Epidermal melanocyte (primary cell): ENCODE measurements at regions not wholly inside any gene's neighbourhood (a gene's known extent, or its start where the extent isn't known, plus 50 kb on each side); places are given as distances from the start of the nearest gene placed in this dataset.

ENCODE experiments used
- DNase-seq: peaks from one replicate; pipeline ENCODE4 v3.0.0; 2011; ENCODE audit warnings: low spot score; ENCODE audit not compliant: insufficient read length

DNA sequence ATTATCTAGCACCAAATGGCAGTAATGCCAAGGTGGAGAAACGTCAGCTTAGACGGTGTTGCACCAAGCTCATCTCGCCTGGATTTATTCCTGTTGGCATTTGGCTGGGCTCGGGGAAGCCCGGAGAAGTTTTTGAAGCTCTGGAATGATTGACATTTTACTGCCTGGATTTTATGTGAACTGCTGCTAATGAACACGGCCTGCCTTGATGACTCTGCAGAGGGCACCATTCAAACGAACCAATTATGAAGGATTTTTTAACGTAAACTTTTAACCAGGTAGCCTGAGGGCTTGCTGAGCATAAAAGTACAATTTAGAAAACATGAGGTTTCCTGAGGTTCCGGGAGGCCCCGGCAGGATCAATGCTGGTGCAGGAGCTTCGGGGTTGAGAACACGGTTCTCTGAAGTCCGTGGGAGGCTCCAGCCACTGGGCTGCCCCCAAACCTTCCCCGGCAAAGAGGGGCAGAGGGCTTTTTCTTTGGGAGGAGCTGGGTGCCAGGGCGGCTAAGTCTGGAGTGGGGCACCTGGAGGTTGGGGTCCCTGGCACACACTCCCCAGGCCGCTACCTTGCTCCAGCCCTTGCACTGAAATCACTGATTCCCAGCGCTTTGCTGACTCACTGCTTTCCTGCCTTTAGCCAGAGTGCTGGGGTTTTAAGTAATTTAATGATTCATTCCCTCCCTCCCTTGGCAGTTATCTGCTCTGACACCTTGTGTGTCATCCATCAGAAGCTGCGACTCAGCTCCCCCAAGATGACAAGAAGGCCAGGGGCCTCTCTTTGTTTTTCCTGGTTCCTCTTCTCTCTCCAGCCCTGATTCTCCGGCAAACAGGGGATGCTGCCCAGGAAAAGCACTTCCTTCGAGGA lies 161.2 kb upstream of the IRX3 start:
- no peak for DNase-seq

DNA sequence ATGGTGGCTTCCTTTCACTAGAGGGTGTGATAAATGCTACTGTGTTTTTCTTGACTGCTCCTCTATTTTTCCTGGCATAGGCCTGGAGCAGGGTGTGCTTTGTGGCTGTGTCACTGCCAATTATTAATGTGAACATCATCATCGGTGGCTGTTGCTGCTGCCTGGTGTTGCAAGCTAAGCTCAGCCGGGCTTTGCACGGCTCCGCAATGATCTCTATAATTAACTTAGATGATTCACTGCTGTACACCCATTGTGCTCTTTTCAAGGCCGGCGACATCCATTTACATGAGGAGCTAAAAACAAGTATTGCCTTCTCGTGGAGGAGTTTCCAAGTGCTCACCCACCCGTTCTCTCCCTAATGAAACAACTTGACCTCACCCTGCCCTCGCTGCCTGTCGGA lies 160.1 kb upstream of the IRX3 start:
- DNase-seq = no peak

DNA sequence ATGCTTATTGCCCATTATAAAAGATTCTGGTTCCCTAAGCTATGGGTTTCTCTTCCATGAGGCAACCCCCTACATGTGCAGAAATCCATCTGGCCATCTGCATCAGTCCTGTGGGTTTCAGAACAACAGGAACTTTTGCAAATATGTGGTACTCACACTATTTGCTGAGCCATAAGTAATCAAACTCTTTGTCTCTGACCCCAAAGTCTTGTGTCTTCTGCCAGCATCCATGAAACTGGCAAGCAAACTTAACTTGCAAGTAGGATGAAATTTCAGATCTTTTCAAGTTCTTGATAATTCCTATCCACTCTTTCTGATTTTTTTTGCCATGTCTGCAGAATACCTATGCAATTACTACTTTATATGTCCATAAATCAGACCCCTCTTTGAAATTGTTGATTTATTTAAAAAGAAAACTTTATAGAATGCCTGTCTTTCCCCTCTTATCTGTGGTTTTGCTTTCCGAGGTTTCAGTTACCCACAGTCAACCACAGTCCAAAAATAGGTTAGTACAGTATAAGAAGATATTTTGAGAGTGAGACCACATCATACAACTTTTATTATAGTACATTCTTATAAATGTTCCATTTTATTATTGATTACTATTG lies 158.4 kb upstream of the IRX3 start:
- DNase-seq = no peak

DNA sequence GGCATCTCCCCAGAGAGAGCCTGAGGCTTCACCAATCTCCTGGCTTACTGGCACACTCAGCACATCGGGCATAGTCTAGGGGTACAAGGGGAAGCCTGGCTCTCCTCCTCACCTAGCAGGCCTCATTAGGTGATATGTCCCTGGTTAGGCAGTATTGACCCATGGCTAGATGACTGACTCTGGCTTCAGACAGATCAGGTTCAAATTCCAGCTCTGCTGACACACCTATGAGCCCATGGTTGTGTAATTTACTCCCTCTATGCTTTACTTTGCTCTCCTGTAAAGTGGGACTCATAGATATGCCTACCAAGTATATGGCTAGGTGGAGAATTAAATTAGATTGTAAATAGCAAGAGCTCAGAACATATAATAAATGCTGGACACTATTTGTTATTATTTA lies 157.3 kb upstream of the IRX3 start:
- no peak for DNase-seq

DNA sequence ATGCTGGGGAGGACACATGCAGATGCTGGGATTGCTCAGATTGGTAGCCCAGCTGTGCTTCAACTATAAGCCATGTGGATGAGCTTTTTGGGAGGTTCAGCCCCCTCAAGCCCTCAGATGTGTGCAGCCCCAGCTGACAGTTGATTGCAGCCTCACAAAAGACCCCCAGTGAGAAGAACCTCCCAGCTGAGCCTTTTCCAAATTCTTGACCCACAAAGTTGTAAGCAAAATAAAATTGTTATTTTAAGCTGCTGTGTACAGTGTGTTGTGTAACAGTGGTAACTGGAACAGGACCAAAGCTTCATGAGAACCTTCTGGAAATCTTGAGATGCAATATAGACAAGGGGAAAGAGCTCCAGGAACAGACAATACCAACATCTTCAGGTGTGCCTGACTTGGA lies 156.8 kb upstream of the IRX3 start:
- DNase-seq = no peak

DNA sequence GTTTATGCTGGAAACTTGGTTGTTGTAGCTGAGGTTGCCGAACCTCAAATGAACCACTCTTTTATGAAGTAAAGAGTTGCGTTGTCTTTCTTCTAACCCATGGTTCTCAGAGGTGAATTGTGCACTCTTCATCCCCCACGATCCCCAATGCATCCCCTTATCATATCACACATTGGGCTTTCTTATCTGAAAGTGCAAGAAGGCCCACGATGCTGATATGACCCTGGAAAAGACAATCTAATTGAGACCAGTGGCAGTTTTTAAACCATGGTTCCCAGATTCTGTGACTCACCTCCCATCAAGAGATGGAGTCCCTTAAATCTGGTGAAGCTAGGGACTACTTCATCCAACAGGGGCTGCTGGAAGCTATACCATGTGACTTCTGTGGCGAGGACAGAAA lies 156.3 kb upstream of the IRX3 start:
- DNase-seq = no peak

DNA sequence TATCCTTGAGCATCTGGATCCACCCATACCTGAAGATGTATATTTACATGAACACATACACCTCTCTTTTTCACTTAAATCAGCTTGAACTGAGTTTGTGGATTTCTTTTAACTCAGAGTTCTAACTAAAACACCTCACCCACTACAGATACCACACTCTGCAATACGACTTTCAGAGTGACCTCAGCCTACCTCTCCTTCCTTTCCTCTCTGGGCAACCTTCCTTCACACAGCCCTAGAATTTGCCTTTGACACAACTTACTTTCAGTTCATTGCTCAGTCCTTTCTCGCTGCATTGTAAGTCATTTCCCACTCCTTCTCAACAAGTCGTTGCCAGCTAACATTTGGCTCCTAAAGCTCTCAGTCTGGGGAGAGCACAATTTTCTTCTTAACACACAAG lies 151.9 kb upstream of the IRX3 start:
- DNase-seq = no peak

DNA sequence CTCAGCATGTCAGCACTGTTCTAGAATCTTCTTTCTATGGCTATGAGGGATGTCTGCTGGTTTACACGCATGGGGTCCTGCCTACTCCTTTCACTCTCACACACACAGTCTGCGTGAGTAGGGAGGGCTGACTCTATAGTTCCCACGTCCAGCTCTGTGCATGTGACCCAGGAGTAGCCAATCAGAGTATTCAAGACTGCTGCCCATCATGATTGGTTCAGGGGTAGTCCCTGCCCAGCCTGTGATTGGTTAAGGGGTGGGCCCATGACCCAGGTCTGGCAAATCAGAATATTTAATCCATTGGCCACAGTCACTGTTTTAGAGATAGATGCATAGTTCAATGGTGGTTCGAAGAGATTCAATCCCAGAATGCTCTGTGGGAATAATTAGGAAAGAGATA lies 151.3 kb upstream of the IRX3 start:
- no peak for DNase-seq

DNA sequence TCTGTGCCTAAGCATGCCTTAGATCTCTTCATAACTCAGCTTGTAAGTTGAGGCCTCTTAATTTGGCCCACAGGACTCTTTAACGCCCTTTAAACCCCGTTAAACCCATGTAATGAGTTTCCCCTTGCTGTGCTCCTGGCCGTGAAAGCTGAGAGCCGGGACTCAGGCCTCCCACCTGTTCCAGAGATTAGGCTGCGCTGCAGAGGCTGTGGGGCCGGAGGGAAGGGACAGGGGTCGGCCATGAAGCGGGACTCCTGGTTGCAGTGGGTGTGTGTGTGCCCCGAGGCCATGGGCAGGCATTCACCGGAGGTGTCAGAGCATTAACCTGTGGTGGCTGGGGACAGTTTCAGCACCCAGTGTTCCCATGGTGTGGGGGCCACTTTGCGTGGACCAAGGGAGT lies 150.8 kb upstream of the IRX3 start:
- no peak for DNase-seq

DNA sequence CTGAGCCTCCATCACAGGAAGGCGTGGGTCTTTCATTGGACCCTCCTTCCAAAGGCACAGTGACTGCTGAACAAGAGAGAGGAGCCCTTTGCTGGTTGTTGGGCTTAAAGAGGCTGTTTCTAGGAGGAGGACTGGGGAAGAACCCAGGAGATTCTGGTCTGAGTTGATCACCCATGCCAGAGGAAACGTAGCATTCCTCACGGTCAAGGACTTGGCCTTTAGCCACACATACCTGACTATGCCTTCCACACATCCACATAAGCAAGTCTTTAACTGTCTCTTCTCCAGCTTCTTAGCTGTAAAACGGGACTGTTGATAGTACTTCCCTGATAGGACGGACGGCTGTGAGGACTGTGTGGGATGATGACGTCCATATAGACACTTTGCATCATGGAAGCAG lies 149.8 kb upstream of the IRX3 start:
- no peak for DNase-seq

DNA sequence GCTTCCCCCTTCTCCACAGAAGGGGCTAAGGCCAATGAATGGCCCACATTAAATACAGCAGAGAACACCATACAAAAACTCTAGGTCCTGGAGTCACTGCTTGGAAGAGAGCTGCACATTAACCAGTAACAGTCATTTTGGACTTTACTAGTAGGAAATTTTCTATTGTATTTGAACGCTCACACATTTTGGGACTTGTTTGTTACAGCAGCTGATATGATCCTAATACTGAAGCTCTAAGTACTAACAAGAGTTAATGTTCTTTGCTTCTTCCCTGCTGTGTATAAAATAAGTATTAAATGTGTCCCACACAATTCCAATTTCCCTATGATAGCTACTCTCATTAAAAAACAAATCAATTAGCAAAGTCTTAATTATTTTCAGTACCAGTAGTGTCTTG lies 148.3 kb upstream of the IRX3 start:
- DNase-seq = no peak

DNA sequence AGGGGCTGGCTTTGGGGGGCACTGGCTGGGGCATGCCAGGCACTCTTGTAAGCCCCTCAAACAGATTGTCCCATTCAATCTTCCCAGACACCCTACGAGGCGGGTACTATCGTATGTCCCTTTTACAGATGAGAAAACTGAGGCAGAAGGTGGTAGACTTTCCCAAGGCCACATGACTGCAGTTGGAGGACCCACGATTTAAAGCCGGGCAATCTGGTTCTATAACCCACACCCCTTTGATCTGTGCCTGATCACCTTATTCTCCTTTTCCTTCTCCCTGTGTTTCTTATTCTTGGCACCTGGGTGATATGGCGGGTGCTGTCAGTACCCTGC lies 146.3 kb upstream of the IRX3 start:
- DNase-seq = no peak

DNA sequence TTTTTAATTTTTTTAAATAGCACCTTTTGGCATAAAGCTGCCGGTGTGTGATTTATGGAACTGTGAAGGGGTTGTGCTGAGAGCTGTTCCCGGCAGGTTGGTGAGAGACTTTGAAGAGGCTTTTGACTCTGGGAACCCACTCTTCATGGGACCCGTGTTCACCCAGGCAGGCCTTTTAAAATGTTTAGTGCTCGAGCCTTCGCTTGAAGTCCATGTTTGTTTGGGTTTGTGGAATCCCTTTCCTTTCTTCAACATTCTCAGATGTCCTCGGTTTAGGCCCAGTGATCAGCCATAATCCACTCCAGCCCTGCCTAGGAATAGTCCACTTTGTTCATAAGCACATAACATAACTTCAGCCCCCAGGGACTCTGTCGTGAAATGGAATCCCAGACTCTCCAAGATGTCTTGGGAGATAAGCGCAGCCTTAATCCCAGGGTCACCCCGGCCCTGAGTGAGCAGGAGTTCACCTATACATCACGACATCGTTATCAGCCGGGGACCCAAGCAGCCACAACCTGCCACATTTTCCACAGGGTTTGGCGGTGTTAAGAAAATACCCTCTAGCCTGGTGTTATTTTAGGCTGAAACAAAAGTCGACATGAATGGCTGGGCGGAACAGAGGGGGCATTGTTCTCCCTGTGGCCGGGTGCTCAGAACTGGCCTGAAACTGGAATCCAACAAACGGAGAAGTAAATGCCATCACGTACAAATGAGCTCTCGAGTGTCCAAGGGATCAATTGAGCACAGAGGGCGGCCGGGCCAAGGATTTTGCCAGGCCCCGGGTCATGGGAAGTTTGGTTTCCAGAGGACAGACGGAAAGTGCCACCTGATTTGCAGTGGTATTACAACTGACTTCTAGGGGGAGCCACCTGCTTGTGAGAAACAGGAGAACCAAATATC lies 145.7 kb upstream of the IRX3 start:
- DNase-seq = peak; percentile 53

DNA sequence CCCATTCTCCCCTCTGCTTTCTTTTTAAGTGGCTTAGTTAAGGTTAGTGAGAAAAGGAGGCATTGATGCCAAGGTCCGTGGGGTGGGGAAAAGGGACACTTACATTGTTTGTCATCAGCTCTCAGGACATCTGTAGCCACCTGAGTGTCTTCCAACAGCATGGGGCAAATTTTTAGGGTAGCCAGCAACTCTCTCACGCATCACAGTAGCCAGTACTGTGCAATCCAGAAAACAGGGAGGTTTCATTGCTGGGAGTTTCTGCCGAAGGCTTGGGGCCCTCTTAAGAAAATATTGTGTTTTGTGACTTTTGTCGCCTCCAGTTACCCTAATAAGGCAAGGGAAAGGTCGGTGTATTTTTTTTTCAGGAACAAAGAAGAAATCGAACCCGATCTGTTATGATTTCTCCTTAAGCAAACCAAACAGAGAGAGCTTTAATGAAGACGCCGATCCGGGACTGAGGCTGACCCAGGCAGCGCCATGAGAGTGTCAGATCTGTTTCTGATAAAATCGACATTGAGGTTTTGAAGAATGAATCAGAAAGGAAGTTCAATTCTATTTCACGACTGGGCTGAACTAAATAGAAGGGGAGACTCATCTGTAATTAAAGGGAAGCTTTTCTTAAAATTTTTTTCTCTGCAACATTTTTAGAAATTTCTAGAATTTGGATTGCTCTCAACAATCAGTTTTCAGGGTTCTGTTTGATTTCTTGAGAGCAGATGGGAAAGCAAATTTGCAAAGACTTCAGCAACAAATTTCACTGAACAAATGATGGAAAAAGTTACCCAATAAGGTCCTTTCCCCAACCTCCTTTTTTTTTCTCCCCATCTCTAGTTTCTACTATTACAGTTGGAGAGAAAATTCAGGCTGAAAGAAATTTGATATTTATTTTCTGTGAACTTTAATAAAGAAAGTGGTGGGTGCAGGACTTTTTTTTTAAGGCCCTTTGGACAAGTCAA lies 144.7 kb upstream of the IRX3 start:
- no peak for DNase-seq

DNA sequence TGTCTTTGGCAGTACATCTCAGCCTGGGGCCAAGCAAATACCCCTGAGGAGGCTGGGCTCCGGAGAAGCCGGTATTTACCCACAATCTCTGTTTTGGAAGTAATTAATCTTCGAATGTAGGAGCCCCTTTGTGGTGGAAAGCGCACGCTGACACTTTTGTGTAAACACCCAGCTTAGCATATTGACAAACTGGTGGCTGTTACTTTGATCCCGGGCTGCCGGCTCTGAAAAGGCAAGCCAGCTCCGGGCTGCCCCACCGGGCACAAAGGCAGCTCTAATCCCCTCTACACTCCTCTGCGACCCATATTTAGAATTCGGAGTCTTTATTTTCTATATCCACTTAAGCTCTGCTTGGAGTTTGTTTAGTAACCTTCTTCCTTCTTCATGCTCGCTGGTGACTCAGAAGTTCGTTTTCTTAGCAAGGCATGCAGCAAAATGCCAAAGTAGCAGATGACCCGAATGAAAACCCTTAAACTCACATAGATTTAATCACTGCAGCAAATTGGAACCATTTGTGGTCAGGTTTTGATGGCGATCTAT lies 144.0 kb upstream of the IRX3 start:
- peak; percentile 50 for DNase-seq

DNA sequence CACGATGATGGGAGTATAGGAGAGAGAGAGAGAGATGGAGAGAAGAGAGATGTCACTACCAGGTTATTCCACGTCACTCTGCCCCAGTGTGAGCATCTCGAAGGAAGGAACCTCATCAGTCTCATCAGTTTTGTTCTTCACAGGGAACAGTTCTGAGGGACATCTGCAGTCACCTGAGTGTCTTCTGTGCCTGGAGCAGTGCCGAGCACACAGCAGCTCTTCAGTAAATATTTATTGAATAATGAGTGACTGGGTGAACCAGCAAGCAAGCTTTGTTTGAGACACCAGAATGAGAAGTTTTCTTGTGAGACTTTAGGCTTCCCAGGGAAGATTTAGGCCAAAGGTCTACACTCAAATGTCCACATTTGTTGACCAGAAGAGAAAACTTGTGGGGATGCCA lies 142.4 kb upstream of the IRX3 start:
- no peak for DNase-seq

DNA sequence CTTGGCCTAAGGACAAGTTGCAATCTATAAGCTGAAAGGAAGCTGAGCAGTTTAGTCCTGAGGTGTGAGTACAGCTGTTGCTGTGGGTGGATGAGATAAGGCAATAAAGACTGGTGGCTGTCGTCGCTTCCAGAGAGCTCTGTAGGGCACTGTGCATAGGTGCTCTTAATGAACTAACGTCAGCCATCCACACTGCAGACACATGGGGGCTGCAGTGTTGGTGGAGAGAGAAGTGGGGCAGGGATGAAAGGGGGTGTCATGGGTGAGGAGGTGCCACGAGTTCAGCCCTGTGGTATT lies 139.9 kb upstream of the IRX3 start:
- DNase-seq = no peak

DNA sequence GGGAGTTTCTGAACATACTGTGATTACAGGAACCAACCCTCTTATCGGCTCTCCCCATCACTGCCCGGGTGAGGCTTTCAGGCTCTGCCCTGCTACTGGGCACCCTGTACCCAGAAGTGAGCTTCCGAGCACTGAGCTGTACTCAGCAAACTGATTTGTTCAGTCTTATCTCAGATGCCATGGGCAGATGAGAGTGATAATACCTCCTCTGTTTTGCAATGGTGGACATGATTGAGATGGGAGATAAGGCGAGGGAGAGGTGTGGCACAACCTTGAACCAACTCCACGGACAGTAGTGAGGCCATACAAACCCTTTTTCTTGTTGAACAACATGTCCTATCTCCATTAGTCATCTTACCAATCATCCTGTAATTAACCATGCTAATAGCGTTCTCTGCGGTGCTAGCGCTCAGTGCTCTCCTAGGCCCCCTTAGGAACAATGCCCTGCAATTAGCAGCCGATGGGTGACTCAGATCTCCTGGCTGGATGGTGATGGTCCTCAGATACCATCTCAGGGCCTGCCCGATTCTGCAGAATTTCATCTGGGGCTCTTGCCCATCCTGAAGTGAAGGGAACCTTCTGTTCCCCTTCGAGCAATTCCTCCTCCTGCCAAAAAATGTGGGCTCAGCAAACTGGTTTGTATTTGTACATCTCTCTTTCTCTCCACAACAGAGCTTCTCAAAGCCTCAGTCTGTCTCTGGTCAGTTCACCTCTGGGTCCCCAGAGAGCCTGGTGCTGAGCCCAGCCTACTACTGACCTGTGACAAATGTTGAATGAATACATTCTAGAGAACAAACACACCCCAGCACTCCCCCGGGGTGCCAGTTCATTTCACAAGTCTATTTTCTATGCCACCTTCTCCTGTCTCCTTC lies 139.3 kb upstream of the IRX3 start:
- DNase-seq = no peak

DNA sequence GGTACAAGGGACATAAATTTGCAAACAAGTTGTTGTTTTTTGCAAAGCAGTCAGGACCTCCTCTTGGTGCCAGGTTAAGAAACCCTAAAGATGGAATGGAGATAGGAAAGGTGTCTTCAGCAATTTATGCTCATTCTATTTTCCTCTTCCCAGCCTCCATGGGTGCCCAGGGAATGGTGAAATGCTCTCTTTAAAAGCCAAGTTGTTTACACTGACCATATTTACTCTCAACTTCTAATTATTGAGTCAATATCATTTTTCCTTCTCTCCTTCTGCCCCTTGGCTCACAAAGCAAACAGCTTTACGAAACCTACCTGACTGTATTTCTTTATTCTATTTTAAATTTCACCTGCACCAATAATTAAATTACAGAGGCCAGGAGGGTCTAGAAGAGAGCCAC lies 138.5 kb upstream of the IRX3 start:
- no peak for DNase-seq

DNA sequence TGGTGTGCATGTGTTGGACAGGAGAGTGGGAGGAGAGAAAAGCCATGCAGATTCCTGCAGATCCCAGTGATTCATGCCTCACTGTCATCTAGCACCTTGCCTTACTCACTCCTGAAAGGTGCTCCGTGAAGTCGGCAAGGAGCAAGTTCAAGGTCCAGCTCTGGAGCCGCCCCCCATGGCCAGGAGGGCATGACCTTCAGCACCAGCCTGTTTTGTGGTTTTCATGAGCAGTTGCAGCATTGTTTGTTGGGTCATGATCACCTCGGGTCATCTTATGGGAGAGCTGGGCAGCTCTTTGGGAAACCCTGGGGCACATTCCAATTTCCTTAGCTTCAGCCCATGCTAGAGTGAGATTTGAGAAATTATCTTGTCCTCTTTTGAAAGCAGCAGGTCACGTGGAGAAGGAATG lies 137.5 kb upstream of the IRX3 start:
- no peak for DNase-seq
